HepG2 (cell line): ENCODE measurements at regions not wholly inside any gene's neighbourhood (a gene's known extent, or its start where the extent isn't known, plus 50 kb on each side); places are given as distances from the start of the nearest gene placed in this dataset.

Source experiments
- ATAC-seq: fragments of 200-7000 bp; cut with Tn5 transposase; 3 replicates; pipeline ENCODE4 v1.9.1; 2020; ENCODE audit warnings: mild to moderate bottlenecking, moderate library complexity
- BruUV-seq: library from RNA; stranded (reverse); fragments of 400-500 nt; replicated peaks from 2 replicates; lab custom pipeline; 2021; lab: Mats Ljungman, UMichigan
- CTCF ChIA-PET: fragments of 300-600 bp; formaldehyde crosslinking; extraction: SDS; loops from one replicate; lab custom pipeline; 2021; ENCODE audit warnings: low total read pairs, inconsistent platforms, low intra/inter-chr PET ratio; lab: Yijun Ruan, JAX
- POLR2A ChIA-PET: fragments of 350-600 bp; sonication (Branson Sonifier 250); formaldehyde crosslinking; loops from one replicate; lab custom pipeline; 2020; ENCODE audit warnings: antibody characterized with exemption, inconsistent platforms; lab: Yijun Ruan, JAX
- DNase-seq: peaks from one replicate; pipeline ENCODE4 v3.0.0-alpha.2; 2015; ENCODE audit warnings: low spot score
- FAIRE-seq: peaks from 3 replicates; lab custom pipeline; 2011; peaks lifted over from hg19 to GRCh38; lab: Jason Lieb, UNC
- H2AFZ ChIP-seq: one replicate; pipeline ENCODE4 v1.6.1; 2011; ENCODE audit warnings: low read length, inconsistent platforms
- H3K27ac ChIP-seq: fragments of 300-600 bp; 3 replicates; pipeline ENCODE4 v1.8.0; 2011; ENCODE audit warnings: mixed run types, mild to moderate bottlenecking, mixed read lengths, low read length, inconsistent platforms; ENCODE audit not compliant: insufficient read depth; ENCODE audit errors: extremely low read length
- H3K27me3 ChIP-seq, 2 experiments: fragments of 200-600 bp in 1 of 2; 2 replicates in 1 of 2; 3 replicates in 1 of 2; pipeline versions ENCODE4 v1.6.0 to v1.8.0; 2011; ENCODE audit warnings: low read length in 2 of 2, mild to moderate bottlenecking in 2 of 2, moderate library complexity in 2 of 2, inconsistent platforms in 1 of 2; ENCODE audit not compliant: insufficient read depth in 2 of 2, control insufficient read depth in 1 of 2
- H3K36me3 ChIP-seq, 2 experiments: fragments of 200-600 bp in 1 of 2; replicated peaks in 1 of 2; 2 replicates in 1 of 2; 3 replicates in 1 of 2; pipeline versions ENCODE4 v1.5.1 to v1.8.0; 2011; ENCODE audit warnings: low read length in 2 of 2, inconsistent platforms in 1 of 2; ENCODE audit not compliant: insufficient read depth in 2 of 2, control insufficient read depth in 1 of 2
- H3K4me1 ChIP-seq: 2 replicates; pipeline ENCODE4 v1.5.1; 2012; ENCODE audit warnings: low read length, inconsistent platforms; ENCODE audit not compliant: insufficient read depth
- H3K4me2 ChIP-seq: 2 replicates; pipeline ENCODE4 v1.6.0; 2011; ENCODE audit warnings: low read depth, low read length, inconsistent platforms
- H3K4me3 ChIP-seq, 3 experiments: fragments of 200-600 bp in 1 of 3; sonication (generic), shearing (Covaris generic) in 1 of 3; replicated peaks in 1 of 3; 2 replicates each; pipeline ENCODE4 v1.5.1; 2011 to 2016; ENCODE audit warnings: low read length in 3 of 3, inconsistent platforms in 2 of 3, low read depth in 2 of 3, mild to moderate bottlenecking in 2 of 3, control low read depth in 1 of 3, mixed read lengths in 1 of 3; ENCODE audit not compliant: insufficient read depth in 1 of 3
- H3K79me2 ChIP-seq: one replicate; pipeline ENCODE4 v1.6.1; 2011; ENCODE audit warnings: low read length, inconsistent platforms; ENCODE audit not compliant: insufficient read depth
- H3K9ac ChIP-seq: 2 replicates; pipeline ENCODE4 v1.6.0; 2011; ENCODE audit warnings: mild to moderate bottlenecking, low read depth, low read length, inconsistent platforms; ENCODE audit not compliant: insufficient read depth
- H3K9me3 ChIP-seq: 2 replicates; pipeline ENCODE4 v1.5.1; 2012; ENCODE audit warnings: mild to moderate bottlenecking, low read length
- H4K20me1 ChIP-seq: 2 replicates; pipeline ENCODE4 v1.6.0; 2011; ENCODE audit warnings: inconsistent platforms, mild to moderate bottlenecking, low read length, moderate library complexity; ENCODE audit not compliant: insufficient read depth
- ATF7 ChIP-seq, 2 experiments: fragments of 450-650 bp in 1 of 2; sonication (generic) in 1 of 2; formaldehyde crosslinking in 1 of 2; IDR thresholded peaks; 2 replicates each; pipeline versions ENCODE4 v1.4.0 to v1.6.1; 2016 to 2020; ENCODE audit warnings: antibody characterized with exemption in 1 of 2, mild to moderate bottlenecking in 1 of 2, missing genetic modification reagents in 1 of 2
- CEBPB ChIP-seq: IDR thresholded peaks from 2 replicates; pipeline ENCODE4 v1.6.1; 2011; ENCODE audit warnings: low read depth, low read length, improper control_type of control experiment, borderline replicate concordance
- HDAC6 ChIP-seq: fragments of 200-600 bp; sonication (generic); IDR thresholded peaks from 2 replicates; pipeline ENCODE4 v1.7.0; 2017; ENCODE audit warnings: mild to moderate bottlenecking, antibody characterized with exemption, low read length, low read depth
- KAT2B ChIP-seq: fragments of 150-350 bp; IDR thresholded peaks from 2 replicates; pipeline ENCODE4 v1.6.1; 2014; ENCODE audit warnings: low read depth, low read length, borderline replicate concordance
- KLF15 ChIP-seq: sonication (generic); formaldehyde crosslinking; IDR thresholded peaks from 2 replicates; pipeline ENCODE4 v1.8.1; 2023; ENCODE audit warnings: borderline replicate concordance, mild to moderate bottlenecking, inconsistent platforms, missing genetic modification reagents, mixed read lengths
- NONO ChIP-seq, 2 experiments: fragments of 450-650 bp in 1 of 2; sonication (generic) in 1 of 2; formaldehyde crosslinking in 1 of 2; IDR thresholded peaks in 1 of 2; conservative IDR thresholded peaks in 1 of 2; 2 replicates each; pipeline versions ENCODE4 v1.6.1 to v1.8.0; 2017 to 2022; ENCODE audit warnings: mild to moderate bottlenecking in 1 of 2, missing genetic modification reagents in 1 of 2, moderate library complexity in 1 of 2
- PRMT3 ChIP-seq: sonication (generic); formaldehyde crosslinking; IDR thresholded peaks from 2 replicates; pipeline ENCODE4 v1.8.1; 2022; ENCODE audit warnings: low read depth, mild to moderate bottlenecking, moderate library complexity, missing genetic modification reagents, borderline replicate concordance
- ZNF143 ChIP-seq: sonication (generic); formaldehyde crosslinking; IDR thresholded peaks from 2 replicates; pipeline ENCODE4 v1.4.0; 2020; ENCODE audit warnings: missing genetic modification reagents
- ZNF292 ChIP-seq: sonication (generic); formaldehyde crosslinking; IDR thresholded peaks from 2 replicates; pipeline ENCODE4 v1.8.1; 2022; ENCODE audit warnings: mild to moderate bottlenecking, low read depth, missing genetic modification reagents, borderline replicate concordance
- ZNF891 ChIP-seq: sonication (generic); formaldehyde crosslinking; IDR thresholded peaks from 2 replicates; pipeline ENCODE4 v1.5.0; 2020; ENCODE audit warnings: mild to moderate bottlenecking, missing genetic modification reagents
- WGBS: methylation state at CpG from one replicate; pipeline ENCODE4 v1.1.6; 2017; ENCODE audit warnings: low lambda C conversion rate; 5-methylcytosine and 5-hydroxymethylcytosine counted together
- in situ Hi-C: cut with HindIII; loops from 2 replicates; pipeline ENCODE4 v1.10.0; 2017; ENCODE audit warnings: low pct_unique_long_range_greater_than_20kb; ENCODE audit not compliant: extremely low pct_ligation_motif_present
- intact Hi-C: fragments of 100-400 bp; cut with micrococcal nuclease; formaldehyde crosslinking; loops from one replicate; pipeline ENCODE4 v1.10.0; 2022; ENCODE audit not compliant: unreplicated experiment
- TF ChIP-seq, protein P1 (sequence below): sonication (generic); formaldehyde crosslinking; IDR thresholded peaks from 2 replicates; pipeline ENCODE4 v1.4.0; 2020; ENCODE audit warnings: missing genetic modification reagents
- TF ChIP-seq, protein P2 (sequence below): sonication (generic); formaldehyde crosslinking; conservative IDR thresholded peaks from 2 replicates; pipeline ENCODE4 v1.4.0; 2020; ENCODE audit warnings: missing genetic modification reagents

DNA sequence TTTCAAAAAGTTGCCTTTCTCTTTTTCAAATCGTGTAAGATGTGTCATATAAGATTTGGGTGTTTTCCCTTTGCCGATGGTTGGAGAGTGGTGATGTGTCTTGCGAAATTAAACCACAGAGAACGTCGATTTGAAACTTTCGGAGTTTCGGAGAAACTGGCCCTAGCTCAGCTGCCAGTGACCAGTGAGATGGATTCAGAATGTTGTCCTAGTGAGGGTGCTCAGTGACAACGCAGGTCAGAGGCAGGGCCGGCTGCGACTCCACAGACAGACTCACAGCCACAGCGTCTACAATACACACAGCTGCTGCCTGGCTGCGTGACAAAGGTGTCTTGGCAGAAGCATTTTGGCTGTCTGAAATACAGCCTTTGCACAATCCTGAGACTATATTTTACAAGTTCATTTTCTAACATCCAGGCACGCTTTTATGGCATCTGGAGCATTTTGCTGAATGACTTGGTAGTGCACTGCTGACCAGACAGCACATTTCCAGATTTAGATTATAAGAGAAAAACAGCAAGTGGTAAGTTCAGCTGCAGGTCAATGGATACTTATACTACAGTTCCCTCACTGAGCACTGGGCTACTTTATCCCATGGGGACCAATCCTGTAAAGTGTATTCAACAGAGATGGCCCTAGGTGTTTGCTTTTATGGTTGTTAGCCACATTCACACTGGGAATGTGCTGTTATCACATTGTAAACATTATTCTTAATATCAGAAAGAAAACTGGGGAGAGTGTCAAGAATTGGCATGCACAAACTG lies 207.5 kb downstream of the KCNRG start:
- Histone ChIP-seq H3K9me3 (no peaks in the 10 kb centered on the region), H2AFZ (no peak overlapping the region), H3K4me2 (no peak overlapping the region), H3K79me2 (peaks cover 13% of the 10 kb centered on the region), H3K4me1 (peaks cover 15% of the 10 kb centered on the region), H3K27me3 (no peaks in the 10 kb centered on the region), H4K20me1 (no peaks in the 10 kb centered on the region), H3K27ac (no peak overlapping the region), H3K36me3 (peaks cover 0 to 2% of the 10 kb centered on the region in 2 experiments; a peak in 1 of 5 replicates), H3K9ac (no peak overlapping the region), H3K4me3 (no peak overlapping the region)
- DNase-seq, result no peak
- TF ChIP-seq CEBPB (0 out of 2 replicates have a peak, but pooled peaks have one; percentile 7), HDAC6 (no peak), ZNF891 (CRISPR knock-in tag) (no peak)
- in situ Hi-C loops (no loop called here), intact Hi-C loops (no loop called here)
- no peak for ATAC-seq
- BruUV-seq, result no TSS peak
- CTCF ChIA-PET, result no interaction called here
- 95% methylated on average over 13 of the region's 13 CpGs for WGBS
- POLR2A ChIA-PET, result no interaction called here
- FAIRE-seq, result no peak

DNA sequence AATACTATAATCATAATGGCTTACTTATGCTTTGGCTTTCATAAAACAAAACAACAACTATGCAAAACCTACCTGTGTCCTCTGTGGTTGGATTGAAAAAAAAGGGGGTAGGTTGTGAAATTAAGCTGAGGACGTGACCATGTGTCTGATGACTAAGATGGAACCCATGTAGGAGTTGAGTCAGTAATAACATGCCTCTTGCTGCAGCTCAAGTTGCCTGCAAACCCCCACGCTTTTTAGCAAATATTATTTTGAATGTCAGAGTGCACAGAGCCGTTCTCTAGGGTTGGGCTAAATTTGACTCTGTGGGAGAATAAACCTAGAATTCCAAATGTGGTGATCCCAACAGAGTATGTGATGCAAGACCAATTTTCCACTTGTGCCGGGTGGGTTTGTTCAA lies 209.3 kb downstream of the KCNRG start:
- no peak overlapping the region for H3K4me2 ChIP-seq
- no peak overlapping the region for H2AFZ ChIP-seq
- H4K20me1 ChIP-seq, result 0 out of 2 replicates have a peak, but pooled peaks cover 3% of the 10 kb centered on the region
- H3K4me1 ChIP-seq, result peaks cover 21% of the 10 kb centered on the region
- no peak overlapping the region for H3K27ac ChIP-seq
- no peak for DNase-seq
- no peak for ATAC-seq
- no peak overlapping the region for H3K4me3 ChIP-seq
- no peaks in the 10 kb centered on the region for H3K9me3 ChIP-seq
- FAIRE-seq, result no peak
- H3K9ac ChIP-seq, result no peak overlapping the region
- 97% methylated on average over 4 of the region's 4 CpGs for WGBS
- intact Hi-C loops (no loop called here), in situ Hi-C loops (no loop called here)
- no TSS peak for BruUV-seq
- H3K36me3 ChIP-seq, result peaks cover 0 to under 1% of the 10 kb centered on the region in 2 experiments; a peak in 1 of 5 replicates
- peaks cover 19% of the 10 kb centered on the region for H3K79me2 ChIP-seq
- ChIA-PET CTCF (no interaction called here), POLR2A (no interaction called here)
- H3K27me3 ChIP-seq, result no peaks in the 10 kb centered on the region
- TF ChIP-seq, protein P1, sequence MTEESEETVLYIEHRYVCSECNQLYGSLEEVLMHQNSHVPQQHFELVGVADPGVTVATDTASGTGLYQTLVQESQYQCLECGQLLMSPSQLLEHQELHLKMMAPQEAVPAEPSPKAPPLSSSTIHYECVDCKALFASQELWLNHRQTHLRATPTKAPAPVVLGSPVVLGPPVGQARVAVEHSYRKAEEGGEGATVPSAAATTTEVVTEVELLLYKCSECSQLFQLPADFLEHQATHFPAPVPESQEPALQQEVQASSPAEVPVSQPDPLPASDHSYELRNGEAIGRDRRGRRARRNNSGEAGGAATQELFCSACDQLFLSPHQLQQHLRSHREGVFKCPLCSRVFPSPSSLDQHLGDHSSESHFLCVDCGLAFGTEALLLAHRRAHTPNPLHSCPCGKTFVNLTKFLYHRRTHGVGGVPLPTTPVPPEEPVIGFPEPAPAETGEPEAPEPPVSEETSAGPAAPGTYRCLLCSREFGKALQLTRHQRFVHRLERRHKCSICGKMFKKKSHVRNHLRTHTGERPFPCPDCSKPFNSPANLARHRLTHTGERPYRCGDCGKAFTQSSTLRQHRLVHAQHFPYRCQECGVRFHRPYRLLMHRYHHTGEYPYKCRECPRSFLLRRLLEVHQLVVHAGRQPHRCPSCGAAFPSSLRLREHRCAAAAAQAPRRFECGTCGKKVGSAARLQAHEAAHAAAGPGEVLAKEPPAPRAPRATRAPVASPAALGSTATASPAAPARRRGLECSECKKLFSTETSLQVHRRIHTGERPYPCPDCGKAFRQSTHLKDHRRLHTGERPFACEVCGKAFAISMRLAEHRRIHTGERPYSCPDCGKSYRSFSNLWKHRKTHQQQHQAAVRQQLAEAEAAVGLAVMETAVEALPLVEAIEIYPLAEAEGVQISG (CRISPR knock-in tag), result no peak
- TF ChIP-seq KLF15 (CRISPR knock-in tag), result no peak
- no peak for TF ChIP-seq NONO (IDR thresholded peaks at IDR 0.05)
- TF ChIP-seq NONO (CRISPR knock-in tag; conservative IDR thresholded peaks at IDR 0.05), result no peak
- TF ChIP-seq KAT2B, result no peak
- TF ChIP-seq, protein P2, sequence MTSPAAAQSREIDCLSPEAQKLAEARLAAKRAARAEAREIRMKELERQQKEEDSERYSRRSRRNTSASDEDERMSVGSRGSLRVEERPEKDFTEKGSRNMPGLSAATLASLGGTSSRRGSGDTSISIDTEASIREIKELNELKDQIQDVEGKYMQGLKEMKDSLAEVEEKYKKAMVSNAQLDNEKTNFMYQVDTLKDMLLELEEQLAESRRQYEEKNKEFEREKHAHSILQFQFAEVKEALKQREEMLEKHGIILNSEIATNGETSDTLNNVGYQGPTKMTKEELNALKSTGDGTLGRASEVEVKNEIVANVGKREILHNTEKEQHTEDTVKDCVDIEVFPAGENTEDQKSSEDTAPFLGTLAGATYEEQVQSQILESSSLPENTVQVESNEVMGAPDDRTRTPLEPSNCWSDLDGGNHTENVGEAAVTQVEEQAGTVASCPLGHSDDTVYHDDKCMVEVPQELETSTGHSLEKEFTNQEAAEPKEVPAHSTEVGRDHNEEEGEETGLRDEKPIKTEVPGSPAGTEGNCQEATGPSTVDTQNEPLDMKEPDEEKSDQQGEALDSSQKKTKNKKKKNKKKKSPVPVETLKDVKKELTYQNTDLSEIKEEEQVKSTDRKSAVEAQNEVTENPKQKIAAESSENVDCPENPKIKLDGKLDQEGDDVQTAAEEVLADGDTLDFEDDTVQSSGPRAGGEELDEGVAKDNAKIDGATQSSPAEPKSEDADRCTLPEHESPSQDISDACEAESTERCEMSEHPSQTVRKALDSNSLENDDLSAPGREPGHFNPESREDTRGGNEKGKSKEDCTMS, result no peak
- TF ChIP-seq PRMT3 (CRISPR knock-in tag), result no peak
- TF ChIP-seq ZNF292 (CRISPR knock-in tag), result no peak
- no peak for TF ChIP-seq ZNF143 (CRISPR knock-in tag)
- no peak for TF ChIP-seq ATF7 (IDR thresholded peaks at IDR 0.05)
- no peak for TF ChIP-seq ATF7 (CRISPR knock-in tag; IDR thresholded peaks at IDR 0.05)
